ENCODE measurements at regions not wholly inside any gene's neighbourhood (a gene's known extent, or its start where the extent isn't known, plus 50 kb on each side); places are given as distances from the start of the nearest gene placed in this dataset.

- no peak for TF ChIP-seq CTCF (IDR thresholded peaks at IDR 0.05 in 2 of 3, conservative IDR thresholded peaks at IDR 0.05 in 1 of 3; ENCODE audit: borderline replicate concordance in 1 of 3, insufficient read depth in 1 of 3, low read depth in 2 of 3, low read length in 2 of 3)
- TF ChIP-seq REST (IDR thresholded peaks at IDR 0.05; ENCODE audit: low read depth): no peak
- TF ChIP-seq POLR2AphosphoS5 (IDR thresholded peaks at IDR 0.05; ENCODE audit: low read depth, low read length): no peak
- no peak for TF ChIP-seq POLR2A (IDR thresholded peaks at IDR 0.05; ENCODE audit: borderline replicate concordance, extremely low read depth, insufficient read depth, insufficient read length)
- no peak for TF ChIP-seq RAD21 (IDR thresholded peaks at IDR 0.05; ENCODE audit: low read depth)
- no peak for TF ChIP-seq ATF3 (IDR thresholded peaks at IDR 0.05)
- no peak for TF ChIP-seq EGR1 (IDR thresholded peaks at IDR 0.05; ENCODE audit: low read depth)
- no peak for TF ChIP-seq EZH2phosphoT487 (IDR thresholded peaks at IDR 0.05; ENCODE audit: borderline replicate concordance)
- TF ChIP-seq YY1 (IDR thresholded peaks at IDR 0.05; ENCODE audit: extremely low read depth, insufficient replicate concordance, low read depth, low read length): no peak
- no peak for TF ChIP-seq JUND (IDR thresholded peaks at IDR 0.05)
- no peak for TF ChIP-seq MAX (IDR thresholded peaks at IDR 0.05)
- TF ChIP-seq EZH2 (IDR thresholded peaks at IDR 0.05): no peak
- TF ChIP-seq FOSL1 (IDR thresholded peaks at IDR 0.05; ENCODE audit: low read depth): no peak
Measured at GRCh38 chrX:17295791-17296190, 79.2 kb upstream of the NHS start.
